Stimulated activated CD4-positive, alpha-beta T cell treated with anti-CD3 and anti-CD28 coated beads, Interleukin-4, amount 100 ng/mL, for 48 hours (primary cell): ENCODE measurements at regions not wholly inside any gene's neighbourhood (a gene's known extent, or its start where the extent isn't known, plus 50 kb on each side); places are given as distances from the start of the nearest gene placed in this dataset.

Source experiments
- DNase-seq, 2 donors: peaks; one replicate each; pipeline ENCODE4 v3.0.0-alpha.2; 2020; ENCODE audit warnings: low read depth in 2 of 2

GRCh38 chr22:48042621-48043395, 1280.4 kb downstream of the TBC1D22A start:
- no peak for DNase-seq

DNA sequence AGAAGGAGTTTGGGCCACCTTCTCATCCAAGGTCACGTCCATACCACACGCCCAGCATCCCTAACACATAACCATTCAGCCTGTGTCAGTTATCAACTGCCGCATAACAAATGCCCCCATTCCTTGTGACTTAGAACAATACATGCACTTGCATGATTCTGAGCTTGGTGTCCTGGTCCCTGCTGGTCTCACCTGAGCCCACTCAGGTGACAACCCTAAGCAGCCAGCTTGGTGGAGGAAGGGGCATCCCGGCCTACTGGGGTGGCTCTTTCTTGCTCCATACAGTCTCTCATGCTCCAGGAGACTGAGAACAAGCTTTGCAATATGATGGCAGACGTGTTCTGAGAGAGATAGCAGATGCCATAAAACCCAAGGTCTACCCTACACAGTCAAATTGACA, 1276.9 kb downstream of the TBC1D22A start:
- DNase-seq, result no peak

GRCh38 chr22:48037618-48038017, 1275.2 kb downstream of the TBC1D22A start:
- no peak for DNase-seq

GRCh38 chr22:48035897-48036296, 1273.4 kb downstream of the TBC1D22A start:
- no peak for DNase-seq

GRCh38 chr22:48031589-48031988, 1269.1 kb downstream of the TBC1D22A start:
- no peak for DNase-seq

- DNase-seq, result no peak
Observed at GRCh38 chr22:48025096-48025495, 1262.6 kb downstream of the TBC1D22A start.

GRCh38 chr22:48021991-48022401, 1259.5 kb downstream of the TBC1D22A start:
- no peak for DNase-seq

DNA sequence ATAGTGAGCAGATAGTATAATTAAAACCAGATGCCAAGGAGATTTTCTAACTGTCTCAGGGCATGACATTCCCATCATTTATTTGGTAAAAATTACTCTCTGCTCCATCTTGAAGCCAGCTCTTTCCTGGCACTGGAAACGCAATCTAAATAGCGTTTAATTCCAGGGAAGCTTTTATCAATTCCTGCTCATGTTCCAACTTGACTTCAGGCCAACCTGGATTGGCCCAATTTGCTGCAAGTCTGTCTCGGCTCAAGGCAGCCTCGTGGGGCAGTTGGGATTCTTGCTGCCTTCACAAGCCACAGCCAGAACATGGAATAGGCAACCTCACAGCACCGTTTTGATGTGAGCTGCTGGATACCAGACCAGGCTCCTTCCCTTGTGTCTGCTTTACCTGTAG, 1255.9 kb downstream of the TBC1D22A start:
- DNase-seq, result no peak

GRCh38 chr22:48015701-48016100, 1253.3 kb downstream of the TBC1D22A start:
- DNase-seq, result no peak

DNA sequence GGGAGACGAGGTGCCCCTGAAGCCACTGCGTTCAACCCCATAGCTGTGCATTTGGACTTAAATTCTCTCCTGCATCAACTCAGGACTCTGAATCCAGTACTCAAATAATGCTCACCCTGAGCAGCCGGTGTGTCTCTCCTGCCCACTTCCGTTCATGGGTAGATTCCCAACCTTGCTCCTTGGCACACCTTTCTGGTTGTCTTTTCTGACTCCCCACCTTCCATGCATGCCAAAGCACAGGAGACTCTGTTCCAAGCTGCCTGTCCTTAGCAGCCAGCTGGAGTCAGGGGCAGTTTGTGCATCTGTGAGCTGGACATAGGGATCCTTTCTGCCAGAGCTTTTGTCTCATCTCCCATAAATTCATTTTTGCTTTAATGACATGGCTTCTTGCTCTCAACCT, 1242.5 kb downstream of the TBC1D22A start:
- DNase-seq, result no peak

GRCh38 chr22:48004038-48004437, 1241.6 kb downstream of the TBC1D22A start:
- no peak for DNase-seq

- DNase-seq, result no peak
Observed at GRCh38 chr22:48001101-48001500, 1238.7 kb downstream of the TBC1D22A start.

- DNase-seq, result no peak
Observed at GRCh38 chr22:47997612-47998011, 1235.2 kb downstream of the TBC1D22A start.

GRCh38 chr22:47997052-47997590, 1234.7 kb downstream of the TBC1D22A start:
- DNase-seq, result no peak

DNA sequence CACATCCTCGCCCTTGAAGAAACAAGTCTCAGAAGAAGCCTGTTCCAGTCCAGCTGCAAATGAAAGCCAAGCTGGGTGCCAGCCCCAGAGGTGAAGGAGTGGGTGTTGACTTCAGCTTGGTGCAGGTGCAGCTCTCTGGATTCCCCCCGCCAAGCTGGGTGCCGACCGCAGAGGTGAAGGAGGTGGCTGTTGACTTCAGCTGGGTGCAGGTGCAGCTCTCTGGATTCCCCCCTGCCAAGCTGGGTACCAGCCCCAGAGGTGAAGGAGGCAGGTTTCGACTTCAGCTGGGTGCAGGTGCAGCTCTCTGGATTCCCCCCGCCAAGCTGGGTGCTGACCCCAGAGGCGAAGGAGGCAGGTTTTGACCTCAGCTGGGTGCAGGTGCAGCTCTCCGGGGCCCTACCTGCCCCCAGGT, 1234.0 kb downstream of the TBC1D22A start:
- no peak for DNase-seq

DNA sequence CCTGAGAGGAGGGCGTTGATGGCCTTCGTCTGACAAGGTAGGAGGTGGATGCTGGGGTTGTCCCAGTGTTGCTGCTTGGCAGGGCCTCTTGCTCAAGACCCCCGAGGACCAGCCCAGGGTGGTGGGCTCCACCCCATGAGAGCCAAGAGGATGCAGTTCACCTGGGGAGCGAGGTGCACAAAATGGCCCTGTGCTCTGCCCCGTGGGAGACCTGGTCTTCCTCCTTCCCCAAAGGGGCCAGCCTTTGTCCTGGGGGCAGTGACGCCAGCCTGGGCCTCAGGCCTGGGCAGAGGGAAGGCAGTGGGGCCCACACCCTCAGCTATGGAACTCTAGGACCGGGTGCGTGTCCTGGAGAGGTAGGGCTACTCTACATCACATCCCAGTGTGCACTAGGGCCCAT, 1233.3 kb downstream of the TBC1D22A start:
- DNase-seq, result no peak

DNA sequence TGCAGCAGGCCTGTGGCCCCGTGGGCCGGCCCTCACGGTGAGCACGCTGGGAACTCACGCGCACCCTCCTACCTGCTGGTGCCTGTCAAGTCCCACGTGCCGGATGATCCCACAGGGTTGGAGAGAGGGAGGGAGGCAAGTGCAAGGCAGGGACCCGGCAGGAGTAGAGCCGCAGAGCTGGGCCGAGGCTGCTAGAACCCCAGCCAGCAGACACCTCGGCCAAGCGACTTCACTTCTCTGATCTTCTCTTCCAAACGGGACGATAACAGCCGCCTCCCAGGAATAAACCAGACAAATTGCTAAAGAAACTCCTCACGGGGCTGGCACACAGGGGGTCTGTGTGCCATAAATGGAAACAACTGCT, 1232.8 kb downstream of the TBC1D22A start:
- no peak for DNase-seq

DNA sequence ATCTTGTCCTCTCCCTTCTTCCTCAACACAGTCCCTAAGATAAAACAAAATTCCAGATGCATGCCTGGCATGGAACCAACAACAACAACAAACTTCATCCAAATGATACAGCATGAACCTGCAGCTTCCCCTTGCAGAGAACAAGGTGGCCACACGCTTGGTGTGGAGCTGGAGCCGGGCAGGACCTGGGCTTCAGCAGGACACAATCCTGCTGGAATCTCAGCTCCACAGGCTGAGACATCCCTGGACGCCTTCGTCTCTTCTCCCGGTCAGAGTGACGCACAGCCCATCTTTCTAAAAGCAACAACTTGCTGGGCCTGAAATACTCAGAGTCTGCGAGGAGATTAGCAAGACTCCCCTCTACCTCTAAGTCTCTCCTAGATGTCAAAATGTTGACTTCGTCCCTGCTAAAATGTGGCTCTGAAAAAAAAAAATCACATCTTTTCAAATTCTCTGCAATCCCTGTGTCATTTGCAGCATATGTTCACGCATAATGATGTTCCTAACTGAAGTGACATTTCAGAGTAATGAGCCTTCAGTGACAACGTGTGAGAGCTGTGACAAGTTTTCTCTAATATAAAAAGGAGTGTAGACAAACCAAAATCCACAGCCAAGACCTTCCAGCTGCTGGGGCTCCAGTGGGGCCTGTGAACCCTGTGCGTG, 1232.3 kb downstream of the TBC1D22A start:
- no peak for DNase-seq

DNA sequence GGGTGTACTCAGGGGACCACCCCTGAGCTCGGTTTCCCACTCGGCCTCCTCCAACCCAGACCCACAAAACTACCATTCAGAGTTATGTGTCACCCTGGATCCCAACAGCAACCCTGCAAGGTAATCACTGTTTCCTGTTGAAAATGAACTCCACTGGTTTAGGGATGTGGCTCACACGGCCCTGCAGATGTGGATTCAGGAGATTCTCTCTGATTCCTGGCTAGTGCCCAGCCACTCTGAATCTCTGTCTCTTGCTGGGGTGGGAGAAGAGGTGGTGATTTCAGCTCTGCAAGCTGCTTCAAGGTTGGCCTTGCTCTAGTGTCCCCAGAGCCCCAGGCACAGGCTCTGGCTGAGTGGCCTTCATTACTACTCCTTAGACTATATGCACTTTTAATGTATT, 1231.6 kb downstream of the TBC1D22A start:
- DNase-seq, result no peak

- no peak for DNase-seq
Observed at GRCh38 chr22:47990481-47990880, 1228.0 kb downstream of the TBC1D22A start.

GRCh38 chr22:47987885-47988515, 1225.5 kb downstream of the TBC1D22A start:
- no peak for DNase-seq

- DNase-seq, result no peak
Observed at GRCh38 chr22:47976219-47976618, 1213.8 kb downstream of the TBC1D22A start.

- no peak for DNase-seq
Observed at GRCh38 chr22:47967831-47968230, 1205.4 kb downstream of the TBC1D22A start.
